GM18907 (cell line): ENCODE measurements at regions not wholly inside any gene's neighbourhood (a gene's known extent, or its start where the extent isn't known, plus 50 kb on each side); places are given as distances from the start of the nearest gene placed in this dataset.
A peak's percentile ranks its signal among the peaks of the same experiment; 100 is the strongest.
"Not testable (repeated sequence)": the region's sequence is repeated elsewhere in the genome, so short reads cannot be mapped to it uniquely, and the experiment has no call there.

Experiments
- ATAC-seq: cut with Tn5 transposase; IDR thresholded peaks from one replicate; pipeline ENCODE4 v1.9.1; 2021; ENCODE audit warnings: mild to moderate bottlenecking, moderate library complexity; ENCODE audit not compliant: unreplicated experiment

DNA sequence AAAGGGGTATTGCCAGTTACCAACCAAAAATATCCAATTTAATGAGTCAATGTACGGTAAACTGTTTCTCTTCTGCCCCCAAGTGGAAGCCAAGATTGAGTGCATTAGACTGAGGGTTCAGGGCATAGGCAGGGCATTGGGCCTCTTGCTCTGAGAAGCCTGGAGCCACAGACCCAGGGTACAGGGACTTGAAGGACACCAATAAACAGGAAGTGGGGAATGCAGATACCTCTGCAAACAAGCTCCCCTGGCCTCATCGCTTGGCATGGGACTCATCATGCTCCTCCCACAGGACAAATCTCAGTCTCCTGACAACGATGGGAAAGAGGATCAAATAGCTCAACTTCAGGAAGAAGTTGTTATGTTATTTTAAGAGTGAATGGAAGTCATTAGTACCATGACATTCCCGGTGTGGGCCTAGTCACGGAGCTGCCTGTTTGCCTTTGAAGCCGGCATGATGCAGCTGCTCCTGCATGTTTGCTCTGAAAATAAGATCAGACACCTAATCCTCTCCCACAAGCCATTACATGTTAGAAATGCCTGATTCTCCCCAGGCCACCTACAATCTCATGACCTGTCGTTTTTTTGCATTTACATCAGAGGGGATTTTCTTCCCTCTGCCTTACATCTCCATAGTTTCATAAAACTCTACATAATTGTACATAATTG is 224.2 kb downstream of the RCHY1 start:
- ATAC-seq = peak; percentile 53

DNA sequence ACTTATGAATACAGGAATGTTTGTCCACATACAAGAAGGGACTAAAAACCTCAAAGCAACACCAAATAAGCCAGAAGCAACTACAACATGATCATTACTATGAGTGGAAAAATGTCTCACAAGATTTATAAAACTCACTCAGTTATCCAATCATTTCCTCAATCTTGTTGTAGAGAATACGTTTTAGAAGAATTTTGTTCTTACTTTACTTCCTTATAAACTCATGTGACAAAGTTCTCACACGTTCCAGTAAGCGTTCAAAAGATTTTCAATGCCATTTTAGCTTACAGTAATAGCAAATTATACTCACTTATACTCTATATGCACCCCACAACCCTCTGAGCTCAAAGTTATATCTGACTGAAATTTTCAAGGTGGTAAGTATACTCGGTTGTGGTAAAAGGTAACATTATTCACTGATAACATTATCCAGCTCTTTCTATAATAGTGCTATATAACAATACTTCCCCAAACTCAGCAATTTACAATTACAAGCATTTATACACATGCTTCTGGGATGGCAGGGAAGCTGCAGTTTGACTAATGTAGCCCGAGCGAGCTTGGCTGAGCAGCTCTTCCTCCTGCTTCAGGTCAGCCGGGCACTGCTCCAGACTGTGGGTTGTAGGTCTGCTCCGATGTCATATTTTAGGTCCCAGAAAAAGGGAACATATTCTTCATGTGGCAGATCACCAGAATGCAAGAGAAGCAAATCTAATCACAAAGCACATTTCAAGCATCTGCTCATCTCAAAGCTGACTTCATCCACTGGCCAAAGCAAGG is 226.3 kb downstream of the RCHY1 start:
- no peak for ATAC-seq

DNA sequence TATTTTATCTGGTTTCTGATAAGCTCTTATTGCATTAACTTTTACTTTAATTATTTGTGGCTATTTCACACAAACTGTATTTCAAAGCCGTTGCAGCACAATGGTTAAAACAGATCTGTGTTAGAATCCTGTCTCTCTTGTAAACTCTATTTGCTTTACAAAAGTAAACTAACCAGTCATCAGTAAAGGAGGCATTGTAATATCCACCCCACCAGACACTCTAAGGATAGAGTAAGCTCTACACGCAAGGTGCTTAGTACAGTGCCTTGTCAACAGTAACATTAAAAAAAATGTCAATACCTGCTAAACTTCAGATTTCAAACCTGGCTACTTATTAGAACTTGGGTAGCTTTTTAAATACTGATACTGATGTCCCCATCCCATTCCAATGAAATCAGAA is 228.4 kb downstream of the RCHY1 start:
- ATAC-seq = no peak

DNA sequence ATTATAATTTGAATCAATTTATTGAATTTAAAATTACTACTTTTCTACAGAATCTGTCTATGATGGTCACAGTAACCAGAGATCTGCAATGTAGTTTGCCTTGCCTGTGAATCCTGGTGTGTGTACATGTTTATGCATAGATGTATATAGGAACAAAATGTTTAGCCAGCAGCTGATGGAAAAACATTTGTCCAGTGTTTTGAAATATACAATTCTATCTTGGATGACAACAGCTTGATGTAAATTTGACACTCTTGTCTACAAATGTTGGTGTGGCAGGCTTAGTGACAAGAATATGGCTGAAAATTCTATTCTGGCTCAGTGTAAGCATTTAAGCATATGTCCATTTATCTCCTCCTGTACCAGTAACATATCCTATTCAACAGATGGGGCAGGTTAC is 229.4 kb downstream of the RCHY1 start:
- ATAC-seq = no peak

GRCh38 chr4:75280461-75280860 is 233.7 kb downstream of the RCHY1 start:
- not testable (repeated sequence) for ATAC-seq

- no peak for ATAC-seq
These were observed 254.9 kb downstream of the RCHY1 start for GRCh38 chr4:75259306-75259705.

GRCh38 chr4:75255261-75255660 is 258.9 kb downstream of the RCHY1 start:
- no peak for ATAC-seq

DNA sequence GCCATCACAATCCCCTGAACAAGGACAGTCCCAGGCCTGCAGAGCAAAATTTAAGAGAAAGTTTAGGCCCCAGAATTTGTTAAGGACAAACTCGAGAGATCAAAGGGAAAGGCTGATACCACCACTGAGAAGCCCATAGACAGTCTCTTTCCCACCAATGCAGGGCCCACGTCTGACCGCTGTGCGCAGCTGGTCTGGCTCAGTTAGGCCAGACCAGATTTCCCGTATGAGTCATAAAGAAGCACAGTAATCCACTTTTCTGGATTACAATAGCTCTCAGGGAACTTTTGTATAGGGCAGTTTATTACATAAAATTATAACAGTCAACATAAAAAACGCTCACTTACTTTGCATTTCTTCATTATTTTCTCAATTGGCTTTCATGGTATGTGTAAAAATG is 259.5 kb downstream of the RCHY1 start:
- no peak for ATAC-seq

DNA sequence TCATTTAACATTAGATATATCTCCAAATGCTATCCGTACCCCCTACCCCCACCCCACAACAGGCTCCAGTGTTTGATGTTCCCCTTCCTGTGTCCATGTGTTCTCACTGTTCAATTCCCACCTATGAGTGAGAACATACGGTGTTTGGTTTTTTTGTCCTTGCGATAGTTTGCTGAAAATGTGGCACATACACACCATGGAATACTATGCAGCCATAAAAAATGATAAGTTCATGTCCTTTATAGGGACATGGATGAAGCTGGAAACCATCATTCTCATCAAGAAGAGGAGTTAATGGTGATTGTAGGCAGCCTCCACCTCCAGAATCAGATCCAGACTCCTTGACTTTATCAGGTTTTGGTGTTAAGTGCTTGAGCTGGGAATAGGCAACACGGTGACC is 261.1 kb downstream of the RCHY1 start:
- ATAC-seq = not testable (repeated sequence)

GRCh38 chr4:75251547-75251946 is 262.7 kb downstream of the RCHY1 start:
- ATAC-seq = peak; percentile 63

DNA sequence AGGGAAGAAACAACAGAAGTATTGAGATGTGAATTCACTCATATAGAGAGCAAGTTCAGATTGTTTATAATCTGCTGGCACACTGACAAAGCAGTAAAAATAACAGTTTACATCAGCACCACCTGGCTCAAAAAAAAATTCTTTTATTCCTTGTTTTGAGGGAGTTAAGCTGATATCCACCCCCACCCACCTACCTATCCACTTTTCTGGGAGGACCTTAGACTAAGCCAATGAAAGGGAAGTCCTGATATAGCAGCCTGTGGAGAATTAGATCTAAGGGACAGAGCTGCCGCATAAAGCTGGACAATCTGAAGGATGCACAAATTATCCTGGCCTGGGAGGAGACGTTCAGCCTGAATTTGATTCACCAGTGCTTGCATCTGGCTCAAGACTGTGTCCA is 264.5 kb downstream of the RCHY1 start:
- no peak for ATAC-seq

DNA sequence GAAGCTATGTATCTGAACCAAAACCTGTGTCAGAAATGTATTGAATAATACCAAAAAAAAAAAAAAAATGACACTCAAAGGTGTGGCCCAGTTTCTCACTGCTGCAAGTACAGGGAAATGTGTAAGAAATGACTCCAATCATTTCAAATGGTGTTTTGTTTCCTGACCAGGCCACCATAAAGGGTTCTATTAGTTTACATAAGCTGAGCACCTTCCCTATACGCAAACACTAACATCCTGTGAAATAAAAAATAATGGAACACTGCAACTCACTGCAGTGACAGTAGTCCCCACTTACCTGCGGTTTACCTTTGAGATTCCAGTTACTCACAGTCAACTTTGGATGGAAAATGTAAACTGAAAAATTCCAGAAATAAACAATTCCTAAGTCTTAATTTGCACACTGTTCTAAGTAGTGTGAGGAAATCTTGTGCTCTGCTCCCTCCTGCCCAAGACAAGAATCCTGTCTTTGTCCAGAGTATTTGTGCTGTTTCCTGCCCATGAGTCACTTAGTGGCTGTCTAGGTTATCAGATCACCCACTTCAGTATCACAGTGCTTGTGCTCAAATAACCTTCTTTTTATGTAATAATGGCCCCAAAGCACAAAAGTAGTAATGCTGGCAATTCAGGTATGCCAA is 265.3 kb downstream of the RCHY1 start:
- ATAC-seq = no peak

- ATAC-seq = no peak
These were observed 269.9 kb downstream of the RCHY1 start for GRCh38 chr4:75244325-75244724.

GRCh38 chr4:75243570-75243969 is 270.6 kb downstream of the RCHY1 start:
- ATAC-seq = no peak

DNA sequence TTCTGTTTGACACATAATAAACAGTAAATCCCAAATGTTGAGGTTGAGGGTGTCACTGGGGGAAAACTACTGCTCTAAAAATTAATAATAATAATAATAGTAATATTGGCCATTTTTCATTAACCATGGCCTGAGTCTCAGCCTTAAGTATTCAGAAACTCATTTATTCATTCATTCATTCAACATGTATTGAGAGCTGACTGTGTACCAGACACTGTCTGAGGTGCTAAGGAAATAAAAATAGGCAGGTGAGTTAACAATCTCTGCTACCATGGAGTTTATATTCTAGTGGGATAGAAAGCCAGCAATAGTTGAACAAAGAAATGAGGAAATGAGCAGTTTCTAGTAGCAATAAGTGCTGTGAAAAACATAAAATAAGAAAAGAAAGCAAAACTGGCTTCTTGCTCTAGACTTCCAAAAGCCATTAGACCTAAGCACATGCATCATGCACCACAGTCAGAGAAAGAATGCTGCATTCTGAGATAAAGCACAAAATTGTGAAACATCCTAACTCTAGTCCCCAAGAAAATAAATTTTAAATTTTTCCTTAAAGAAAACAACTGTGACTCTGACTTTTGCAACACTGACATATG is 278.7 kb downstream of the RCHY1 start:
- ATAC-seq = peak; percentile 98

- no peak for ATAC-seq
These were observed 281.7 kb downstream of the RCHY1 start for GRCh38 chr4:75232546-75232945.

DNA sequence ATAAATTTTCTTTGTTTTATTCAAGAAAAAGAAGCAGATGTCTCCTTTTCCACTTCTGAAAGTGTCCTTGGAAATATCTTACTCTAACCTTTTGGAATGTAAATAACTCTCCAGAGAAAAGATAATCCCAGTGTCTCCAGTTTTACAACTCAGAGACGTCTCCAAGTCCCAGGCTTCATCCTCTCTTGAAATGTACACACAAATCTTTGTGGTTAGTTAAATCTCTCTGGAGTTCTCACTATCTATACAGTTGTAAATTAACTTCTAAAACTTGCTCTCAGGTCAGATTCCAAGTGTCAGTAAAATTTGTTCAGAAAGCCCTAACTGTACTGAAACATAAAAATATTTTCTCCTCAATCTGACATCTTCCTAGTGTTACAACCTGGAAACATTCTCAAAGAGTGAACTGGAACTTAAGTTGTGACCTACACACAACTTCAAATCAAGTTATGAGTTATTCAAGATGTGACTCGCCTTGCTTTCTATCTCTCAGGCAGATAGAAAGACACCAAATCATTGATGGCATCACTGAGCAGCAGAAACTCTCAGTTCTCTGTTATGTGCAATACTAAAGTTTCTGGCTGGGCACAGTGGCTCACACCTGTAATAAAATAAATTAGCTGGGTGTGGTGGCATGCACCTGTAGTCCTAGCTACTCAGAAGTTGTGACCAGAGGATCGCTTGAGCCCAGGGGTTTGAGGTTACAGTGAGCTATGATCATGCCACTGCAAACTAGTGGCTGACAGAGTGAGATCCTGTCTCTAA is 284.2 kb downstream of the RCHY1 start:
- peak; percentile 87 for ATAC-seq

- ATAC-seq = no peak
These were observed 280.6 kb downstream of the PARM1 start for GRCh38 chr4:75213480-75213879.

- no peak for ATAC-seq
These were observed 278.5 kb downstream of the PARM1 start for GRCh38 chr4:75211422-75211821.

- no peak for ATAC-seq
These were observed 275.0 kb downstream of the PARM1 start for GRCh38 chr4:75207902-75208301.

DNA sequence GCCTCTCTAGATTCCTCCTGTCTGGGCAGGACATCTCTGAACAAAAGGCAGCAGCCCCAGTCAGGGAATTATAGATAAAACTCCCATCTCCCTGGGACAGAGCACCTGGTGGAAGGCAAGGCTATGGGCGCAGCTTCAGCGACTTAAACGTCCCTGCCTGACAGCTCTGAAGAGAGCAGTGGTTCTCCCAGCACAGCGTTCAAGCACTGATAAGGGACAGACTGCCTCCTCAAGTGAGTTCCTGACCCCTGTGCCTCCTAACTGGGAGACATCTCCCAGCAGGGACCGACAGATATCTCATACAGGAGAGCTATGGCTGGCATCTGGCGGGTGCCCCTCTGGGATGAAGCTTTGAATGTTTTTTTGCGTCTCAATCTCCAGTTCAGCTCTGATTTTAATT is 262.2 kb downstream of the PARM1 start:
- no peak for ATAC-seq
